WI38 (cell line): ENCODE measurements at regions not wholly inside any gene's neighbourhood (a gene's known extent, or its start where the extent isn't known, plus 50 kb on each side); places are given as distances from the start of the nearest gene placed in this dataset.

Experiments used
- H3K4me3 ChIP-seq: 2 replicates; pipeline ENCODE4 v1.5.1; 2011; ENCODE audit warnings: low read depth, mild to moderate bottlenecking, control low read depth, low read length
- CTCF ChIP-seq: IDR thresholded peaks from 2 replicates; pipeline ENCODE4 v1.5.1; 2012; ENCODE audit warnings: low read depth, mild to moderate bottlenecking, control low read depth, low read length

- no peak overlapping the region for H3K4me3 ChIP-seq
- no peak for TF ChIP-seq CTCF
Measured at GRCh38 chr5:145203193-145203592, 631.9 kb downstream of the PRELID2 start.

GRCh38 chr5:145198525-145199260 is 636.4 kb downstream of the PRELID2 start:
- TF ChIP-seq CTCF, result no peak

GRCh38 chr5:145189746-145190145 is 645.4 kb downstream of the PRELID2 start:
- no peak for TF ChIP-seq CTCF
- H3K4me3 ChIP-seq, result no peak overlapping the region

More at GRCh38 chr5:145198525-145199260, 636.4 kb downstream of the PRELID2 start:
- H3K4me3 ChIP-seq, result no peak overlapping the region

DNA sequence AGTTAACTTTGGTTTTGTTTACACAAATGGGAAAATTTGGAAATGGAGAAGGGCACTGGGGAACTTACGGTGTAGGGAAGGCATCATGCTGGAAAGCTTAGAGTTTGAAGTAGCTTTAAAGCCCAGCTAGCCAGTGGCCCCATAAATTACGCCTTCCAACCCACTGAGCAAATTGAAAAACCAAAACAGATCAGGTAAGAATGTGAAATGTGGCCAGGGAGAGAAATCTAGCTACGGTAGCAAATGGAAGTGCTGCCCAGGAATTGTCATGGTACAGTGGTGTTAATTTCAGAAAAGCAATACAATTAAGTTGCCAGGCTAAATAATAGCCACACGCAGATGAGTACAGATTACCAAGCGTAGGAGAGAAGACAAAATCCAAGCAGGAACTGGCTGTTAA is 654.8 kb downstream of the PRELID2 start:
- H3K4me3 ChIP-seq, result no peak overlapping the region
- no peak for TF ChIP-seq CTCF

- no peak overlapping the region for H3K4me3 ChIP-seq
- TF ChIP-seq CTCF, result no peak
Measured at GRCh38 chr5:145178641-145179523, 656.3 kb downstream of the PRELID2 start.

GRCh38 chr5:145176041-145176440 is 659.1 kb downstream of the PRELID2 start:
- no peak overlapping the region for H3K4me3 ChIP-seq
- TF ChIP-seq CTCF, result no peak

DNA sequence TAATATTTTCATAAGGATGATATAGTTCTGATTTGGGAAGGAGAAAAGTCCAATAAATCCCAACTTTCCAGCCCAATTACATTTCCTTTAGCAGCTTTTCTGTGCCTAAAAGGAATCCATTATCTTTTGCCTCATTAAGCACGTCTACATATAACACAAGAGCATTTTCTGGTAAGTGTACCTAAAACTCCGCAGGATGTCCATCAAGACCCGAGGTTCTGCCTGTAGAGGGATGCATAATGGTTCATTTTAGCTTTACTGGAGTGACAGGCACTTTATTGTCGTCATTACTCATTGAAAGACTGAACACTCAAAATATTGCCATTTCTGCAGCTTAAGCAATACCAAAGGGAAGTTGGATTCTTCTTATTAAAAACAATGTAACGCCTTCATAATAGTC is 669.0 kb downstream of the PRELID2 start:
- H3K4me3 ChIP-seq, result no peak overlapping the region
- no peak for TF ChIP-seq CTCF
